ENCODE measurements at regions not wholly inside any gene's neighbourhood (a gene's known extent, or its start where the extent isn't known, plus 50 kb on each side); places are given as distances from the start of the nearest gene placed in this dataset.

DNA sequence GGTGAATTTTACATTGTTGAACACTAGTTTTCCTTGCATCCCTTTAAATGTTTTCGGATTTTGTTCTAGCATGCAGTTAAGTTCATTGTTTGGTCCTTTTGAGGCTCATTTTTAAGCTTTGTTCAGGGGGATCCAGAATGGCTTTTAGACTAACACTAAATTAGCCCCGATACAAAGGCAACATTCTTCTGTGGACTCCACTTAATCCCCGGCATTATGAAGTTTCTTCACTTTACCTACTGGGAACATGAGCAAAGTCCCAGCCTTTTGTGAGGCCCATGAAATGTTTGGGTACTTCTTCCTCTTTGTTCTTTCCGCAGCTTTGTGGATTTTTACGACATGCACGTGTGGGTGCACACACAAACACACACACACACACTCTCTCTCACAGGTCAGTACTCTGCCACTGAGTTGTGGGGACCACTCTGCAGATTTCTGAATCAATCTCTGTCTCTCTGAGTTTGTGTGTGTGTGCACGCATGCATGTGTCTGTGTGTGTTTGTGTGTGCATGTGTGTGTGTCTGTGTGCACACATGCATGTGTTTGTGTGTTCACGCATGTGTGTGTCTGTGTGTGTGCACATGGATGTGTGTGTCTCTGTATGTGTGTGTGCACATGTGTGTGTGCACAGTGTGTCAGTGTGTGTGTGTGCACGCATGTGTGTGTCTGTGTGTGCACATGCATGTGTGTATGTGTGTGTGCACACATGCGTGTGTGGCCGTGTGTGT, 240.4 kb upstream of the TNRC6C start:
- Histone ChIP-seq H3K4me3 (ENCODE audit: low read depth, low read length) (no peak overlapping the region), H3K27me3 (ENCODE audit: control insufficient read depth, insufficient read depth, low read length) (no peaks in the 10 kb centered on the region), H3K36me3 (ENCODE audit: control insufficient read depth, insufficient read depth, low read length) (no peaks in the 10 kb centered on the region)
- FAIRE-seq: peak; percentile 98
- TF ChIP-seq, protein P1, sequence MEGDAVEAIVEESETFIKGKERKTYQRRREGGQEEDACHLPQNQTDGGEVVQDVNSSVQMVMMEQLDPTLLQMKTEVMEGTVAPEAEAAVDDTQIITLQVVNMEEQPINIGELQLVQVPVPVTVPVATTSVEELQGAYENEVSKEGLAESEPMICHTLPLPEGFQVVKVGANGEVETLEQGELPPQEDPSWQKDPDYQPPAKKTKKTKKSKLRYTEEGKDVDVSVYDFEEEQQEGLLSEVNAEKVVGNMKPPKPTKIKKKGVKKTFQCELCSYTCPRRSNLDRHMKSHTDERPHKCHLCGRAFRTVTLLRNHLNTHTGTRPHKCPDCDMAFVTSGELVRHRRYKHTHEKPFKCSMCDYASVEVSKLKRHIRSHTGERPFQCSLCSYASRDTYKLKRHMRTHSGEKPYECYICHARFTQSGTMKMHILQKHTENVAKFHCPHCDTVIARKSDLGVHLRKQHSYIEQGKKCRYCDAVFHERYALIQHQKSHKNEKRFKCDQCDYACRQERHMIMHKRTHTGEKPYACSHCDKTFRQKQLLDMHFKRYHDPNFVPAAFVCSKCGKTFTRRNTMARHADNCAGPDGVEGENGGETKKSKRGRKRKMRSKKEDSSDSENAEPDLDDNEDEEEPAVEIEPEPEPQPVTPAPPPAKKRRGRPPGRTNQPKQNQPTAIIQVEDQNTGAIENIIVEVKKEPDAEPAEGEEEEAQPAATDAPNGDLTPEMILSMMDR (IDR thresholded peaks at IDR 0.05; ENCODE audit: insufficient read depth, low read length, severe bottlenecking): no peak
- DNase-seq (ENCODE audit: low read depth): no peak

DNA sequence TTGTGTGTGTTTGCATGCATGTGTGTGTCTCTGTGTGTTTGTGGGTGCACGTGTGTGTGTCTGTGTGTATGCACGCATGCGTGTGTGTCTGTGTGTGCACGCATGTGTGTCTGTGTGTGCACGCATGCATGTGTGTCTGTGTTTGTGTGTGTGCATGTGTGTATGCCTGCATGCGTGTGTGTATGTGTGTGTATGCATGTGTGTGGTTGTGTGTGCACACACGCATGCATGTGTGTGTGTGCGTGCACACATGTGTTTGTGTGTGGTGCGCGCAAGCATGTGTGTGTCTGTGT, 239.9 kb upstream of the TNRC6C start:
- no peak for FAIRE-seq
- Histone ChIP-seq H3K27me3 (ENCODE audit: control insufficient read depth, insufficient read depth, low read length) (no peaks in the 10 kb centered on the region), H3K4me3 (ENCODE audit: low read depth, low read length) (no peak overlapping the region), H3K36me3 (ENCODE audit: control insufficient read depth, insufficient read depth, low read length) (no peaks in the 10 kb centered on the region)
- TF ChIP-seq, protein P1 (IDR thresholded peaks at IDR 0.05; ENCODE audit: insufficient read depth, low read length, severe bottlenecking): no peak
- no peak for DNase-seq (ENCODE audit: low read depth)

GRCh38 chr17:77719806-77720205, 238.7 kb upstream of the TNRC6C start:
- no peaks in the 10 kb centered on the region for H3K36me3 ChIP-seq (ENCODE audit: control insufficient read depth, insufficient read depth, low read length)
- TF ChIP-seq, protein P1 (IDR thresholded peaks at IDR 0.05; ENCODE audit: insufficient read depth, low read length, severe bottlenecking): no peak
- no peak overlapping the region for H3K4me3 ChIP-seq (ENCODE audit: low read depth, low read length)
- H3K27me3 ChIP-seq (ENCODE audit: control insufficient read depth, insufficient read depth, low read length): no peaks in the 10 kb centered on the region
- DNase-seq (ENCODE audit: low read depth): no peak
- FAIRE-seq: peak; percentile 75

- no peak for DNase-seq (ENCODE audit: low read depth)
- H3K4me3 ChIP-seq (ENCODE audit: low read depth, low read length): no peak overlapping the region
- no peaks in the 10 kb centered on the region for H3K36me3 ChIP-seq (ENCODE audit: control insufficient read depth, insufficient read depth, low read length)
- FAIRE-seq: no peak
- TF ChIP-seq, protein P1 (IDR thresholded peaks at IDR 0.05; ENCODE audit: insufficient read depth, low read length, severe bottlenecking): no peak
- no peaks in the 10 kb centered on the region for H3K27me3 ChIP-seq (ENCODE audit: control insufficient read depth, insufficient read depth, low read length)
These were observed 237.3 kb upstream of the TNRC6C start for GRCh38 chr17:77720946-77721845.

- H3K36me3 ChIP-seq (ENCODE audit: control insufficient read depth, insufficient read depth, low read length): no peaks in the 10 kb centered on the region
- no peak overlapping the region for H3K4me3 ChIP-seq (ENCODE audit: low read depth, low read length)
- no peaks in the 10 kb centered on the region for H3K27me3 ChIP-seq (ENCODE audit: control insufficient read depth, insufficient read depth, low read length)
- DNase-seq (ENCODE audit: low read depth) (no peak), FAIRE-seq (no peak)
- TF ChIP-seq, protein P1 (IDR thresholded peaks at IDR 0.05; ENCODE audit: insufficient read depth, low read length, severe bottlenecking): no peak
These were observed 236.7 kb upstream of the TNRC6C start for GRCh38 chr17:77721846-77722160.

Measured in bronchial epithelial cell (primary cell).